HCT116 (cell line): ENCODE measurements at regions not wholly inside any gene's neighbourhood (a gene's known extent, or its start where the extent isn't known, plus 50 kb on each side); places are given as distances from the start of the nearest gene placed in this dataset.
"Not testable (repeated sequence)": the region's sequence is repeated elsewhere in the genome, so short reads cannot be mapped to it uniquely, and the experiment has no call there.

ENCODE experiments used
- ATAC-seq: fragments of 200-7000 bp; cut with Tn5 transposase; 2 replicates; pipeline ENCODE4 v1.9.1; 2020; ENCODE audit warnings: mild to moderate bottlenecking, moderate library complexity
- BruUV-seq: library from RNA; stranded (reverse); fragments of 400-500 nt; replicated peaks from 2 replicates; lab custom pipeline; 2021; lab: Mats Ljungman, UMichigan
- CTCF ChIA-PET: fragments of 300-600 bp; sonication (Branson Sonifier 250); formaldehyde crosslinking; loops from one replicate; lab custom pipeline; 2021; ENCODE audit warnings: antibody characterized with exemption; lab: Charles Lee
- POLR2A ChIA-PET: fragments of 300-600, 350-600 bp; sonication (Branson Sonifier 250); formaldehyde crosslinking; loops from one replicate; lab custom pipeline; 2021; ENCODE audit warnings: antibody characterized with exemption; lab: Charles Lee
- RAD21 ChIA-PET, 2 experiments: fragments of 300-600 bp; sonication (Branson Sonifier 250); formaldehyde crosslinking; loops; one replicate each; lab custom pipeline; 2023; ENCODE audit warnings: low total read pairs in 2 of 2; ENCODE audit not compliant: uncharacterized antibody in 2 of 2, unreplicated experiment in 2 of 2, low non-redundant PET in 1 of 2; lab: Charles Lee
- DNase-seq: peaks from one replicate; pipeline ENCODE4 v3.0.0-alpha.2; 2010; ENCODE audit warnings: low read depth, low spot score
- H2AFZ ChIP-seq: fragments of 200-600 bp; shearing (Covaris generic), sonication (generic); 2 replicates; pipeline ENCODE4 v1.6.1; 2017; ENCODE audit warnings: low read depth, mixed run types, mixed read lengths, antibody characterized with exemption, low read length; ENCODE audit not compliant: poor library complexity, severe bottlenecking
- H3K27ac ChIP-seq: 2 replicates; pipeline ENCODE4 v1.5.1; 2012; ENCODE audit warnings: low read depth, low read length
- H3K27me3 ChIP-seq: fragments of 200-600 bp; sonication (generic); 2 replicates; pipeline ENCODE4 v1.6.1; 2016; ENCODE audit warnings: mixed run types, low read length, mixed read lengths; ENCODE audit not compliant: insufficient read depth
- H3K36me3 ChIP-seq, 2 experiments: fragments of 200-500 bp in 1 of 2; fragments of 200-600 bp in 1 of 2; sonication (Bioruptor generic) in 1 of 2; sonication (generic) in 1 of 2; 2 replicates each; pipeline versions ENCODE4 v1.5.1 to v1.6.1; 2014 to 2016; ENCODE audit warnings: low read length in 2 of 2, inconsistent platforms in 1 of 2, mixed read lengths in 1 of 2, mixed run types in 1 of 2; ENCODE audit not compliant: insufficient read depth in 2 of 2, control insufficient read depth in 1 of 2
- H3K4me1 ChIP-seq, 2 experiments: fragments of 200-600 bp in 1 of 2; sonication (generic) in 1 of 2; 2 replicates each; pipeline versions ENCODE4 v1.5.1 to v1.6.1; 2012 to 2017; ENCODE audit warnings: low read length in 2 of 2, inconsistent platforms in 1 of 2, mild to moderate bottlenecking in 1 of 2, mixed read lengths in 1 of 2, mixed run types in 1 of 2, moderate library complexity in 1 of 2; ENCODE audit not compliant: insufficient read depth in 2 of 2, control insufficient read depth in 1 of 2
- H3K4me2 ChIP-seq: fragments of 200-600 bp; sonication (generic); 2 replicates; pipeline ENCODE4 v1.6.1; 2017; ENCODE audit warnings: mixed run types, low read length, mixed read lengths
- H3K4me3 ChIP-seq, 2 experiments: fragments of 200-600 bp in 1 of 2; sonication (generic) in 1 of 2; replicated peaks in 1 of 2; 2 replicates each; pipeline ENCODE4 v1.5.1; 2011 to 2016; ENCODE audit warnings: low read length in 2 of 2, control low read depth in 1 of 2, low read depth in 1 of 2, mild to moderate bottlenecking in 1 of 2, mixed read lengths in 1 of 2, mixed run types in 1 of 2
- H3K79me2 ChIP-seq: fragments of 200-600 bp; sonication (generic); 2 replicates; pipeline ENCODE4 v1.6.1; 2017; ENCODE audit warnings: mild to moderate bottlenecking, mixed run types, low read length, moderate library complexity, mixed read lengths; ENCODE audit not compliant: insufficient read depth
- H3K9ac ChIP-seq: fragments of 200-600 bp; sonication (generic); 2 replicates; pipeline ENCODE4 v1.6.1; 2016; ENCODE audit warnings: low read length, mixed read lengths
- H3K9me2 ChIP-seq: fragments of 200-600 bp; sonication (generic), shearing (Covaris generic); 2 replicates; pipeline ENCODE4 v1.6.1; 2017; ENCODE audit warnings: mixed run types, mild to moderate bottlenecking, moderate library complexity; ENCODE audit not compliant: insufficient read depth
- H3K9me3 ChIP-seq, 2 experiments: fragments of 200-500 bp in 1 of 2; fragments of 200-600 bp in 1 of 2; sonication (Bioruptor generic) in 1 of 2; sonication (generic) in 1 of 2; 2 replicates each; pipeline ENCODE4 v1.6.1; 2014 to 2017; ENCODE audit warnings: low read length in 2 of 2, mixed read lengths in 2 of 2, inconsistent platforms in 1 of 2, low read depth in 1 of 2, mild to moderate bottlenecking in 1 of 2, mixed run types in 1 of 2, moderate library complexity in 1 of 2; ENCODE audit not compliant: control insufficient read depth in 1 of 2, insufficient read depth in 1 of 2
- H4K20me1 ChIP-seq: fragments of 200-600 bp; sonication (generic), shearing (Covaris generic); 2 replicates; pipeline ENCODE4 v1.6.1; 2017; ENCODE audit warnings: mixed run types, mild to moderate bottlenecking, moderate library complexity; ENCODE audit not compliant: insufficient read depth
- ELF1 ChIP-seq: IDR thresholded peaks from 2 replicates; pipeline ENCODE4 v1.6.1; 2012; ENCODE audit warnings: low read depth, borderline replicate concordance
- POLR2AphosphoS5 ChIP-seq: IDR thresholded peaks from 2 replicates; pipeline ENCODE4 v1.6.1; 2011; ENCODE audit warnings: mild to moderate bottlenecking, low read depth, low read length, moderate library complexity
- TCF7L2 ChIP-seq: IDR thresholded peaks from 2 replicates; pipeline ENCODE4 v1.7.0; 2011; ENCODE audit warnings: borderline replicate concordance, inconsistent platforms; ENCODE audit not compliant: insufficient read depth, insufficient read length; ENCODE audit errors: extremely low read depth
- ZNF274 ChIP-seq: fragments of 200-500 bp; sonication (Bioruptor generic); IDR thresholded peaks from 2 replicates; pipeline ENCODE4 v1.6.1; 2014; ENCODE audit warnings: mild to moderate bottlenecking, low read depth, low read length, inconsistent platforms
- intact Hi-C: fragments of 100-400 bp; cut with micrococcal nuclease; formaldehyde crosslinking; loops from 2 replicates; pipeline ENCODE4 v1.10.0; 2022
- TF ChIP-seq, protein P1 (sequence below): IDR thresholded peaks from 2 replicates; pipeline ENCODE4 v1.6.1; 2012; ENCODE audit warnings: low read depth

GRCh38 chr12:131271724-131272123 is 318.0 kb downstream of the ADGRD1 start:
- DNase-seq: no peak

DNA sequence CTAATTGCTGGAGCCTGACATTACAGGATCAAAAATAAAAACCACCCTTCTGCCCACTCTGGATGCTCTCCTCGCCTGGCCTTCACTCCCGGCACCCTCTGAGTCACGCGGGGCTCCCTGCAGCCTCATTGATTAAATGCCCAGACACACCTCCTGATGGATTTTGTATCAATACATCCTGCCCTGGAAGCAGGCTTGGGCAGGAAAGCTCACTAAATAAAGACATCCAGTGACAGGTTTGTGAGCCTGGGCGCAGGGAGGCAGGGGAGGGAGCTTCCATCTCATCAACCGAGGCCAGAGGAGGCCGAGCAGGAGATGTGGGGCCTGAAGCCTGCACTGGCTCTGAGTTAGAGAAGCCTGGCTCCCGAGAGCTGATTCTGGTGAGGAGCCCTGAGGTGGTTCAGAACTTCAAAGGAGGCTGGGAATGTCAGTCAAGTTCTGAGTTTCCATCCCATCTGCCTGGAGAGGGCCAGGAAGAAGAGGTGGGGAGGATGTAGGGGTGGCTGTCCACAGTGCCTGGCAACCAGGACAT is 318.6 kb downstream of the ADGRD1 start:
- H3K79me2 ChIP-seq, H2AFZ ChIP-seq, H3K4me3 ChIP-seq, H3K9ac ChIP-seq, DNase-seq, RAD21 ChIA-PET, intact Hi-C loops, BruUV-seq, H3K27me3 ChIP-seq, H4K20me1 ChIP-seq, H3K9me2 ChIP-seq, H3K4me1 ChIP-seq, CTCF ChIA-PET, H3K36me3 ChIP-seq, POLR2A ChIA-PET, ATAC-seq, H3K27ac ChIP-seq, H3K9me3 ChIP-seq, H3K4me2 ChIP-seq: not testable (repeated sequence)

More at GRCh38 chr12:131271724-131272123, 318.0 kb downstream of the ADGRD1 start:
- no peaks in the 10 kb centered on the region for H3K9me3 ChIP-seq
- no peak for ATAC-seq
- no TSS peak for BruUV-seq
- no peak overlapping the region for H3K4me3 ChIP-seq
- ChIA-PET RAD21 (no interaction called here), POLR2A (no interaction called here), CTCF (no interaction called here)
- H3K36me3 ChIP-seq: no peaks in the 10 kb centered on the region
- H3K9me2 ChIP-seq: no peaks in the 10 kb centered on the region
- H3K4me2 ChIP-seq: no peak overlapping the region
- H4K20me1 ChIP-seq: no peaks in the 10 kb centered on the region
- no peak overlapping the region for H3K27ac ChIP-seq
- intact Hi-C loops: no loop called here
- no peak overlapping the region for H2AFZ ChIP-seq
- no peak overlapping the region for H3K9ac ChIP-seq
- H3K4me1 ChIP-seq: peaks cover 2 to 8% of the 10 kb centered on the region in 2 experiments; a peak in 3 of 4 replicates
- no peaks in the 10 kb centered on the region for H3K79me2 ChIP-seq
- no peak for TF ChIP-seq ELF1
- TF ChIP-seq, all 23 proteins: peak for 0
- no peaks in the 10 kb centered on the region for H3K27me3 ChIP-seq

DNA sequence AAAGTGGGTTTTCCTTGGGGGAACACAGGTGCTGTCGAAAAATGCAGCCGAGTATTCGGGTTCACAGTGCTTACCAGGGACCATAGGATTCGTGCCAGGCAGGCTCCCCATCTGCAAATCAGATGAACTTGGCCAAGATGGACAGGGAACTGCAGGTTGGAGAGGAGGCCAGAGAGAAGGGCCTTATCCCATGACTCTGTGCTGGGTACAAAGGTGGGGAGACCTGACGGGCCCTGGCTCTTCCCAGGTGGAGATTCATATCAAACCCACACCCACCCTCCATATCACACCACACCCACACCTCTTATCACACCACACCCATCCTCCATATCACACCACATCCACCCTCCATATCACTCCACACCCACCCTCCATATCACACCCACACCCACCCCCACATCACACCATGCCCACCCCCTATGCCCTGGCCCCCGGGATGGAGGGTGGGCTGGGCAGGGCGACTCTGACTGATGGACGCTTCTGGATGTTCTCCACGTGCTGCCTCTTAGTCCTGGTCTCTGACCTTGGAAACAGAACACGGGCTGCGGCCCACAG is 319.7 kb downstream of the ADGRD1 start:
- no peaks in the 10 kb centered on the region for H3K9me2 ChIP-seq
- DNase-seq: no peak
- no peak overlapping the region for H3K27ac ChIP-seq
- no peaks in the 10 kb centered on the region for H3K9me3 ChIP-seq
- H3K9ac ChIP-seq: no peak overlapping the region
- no peaks in the 10 kb centered on the region for H3K4me1 ChIP-seq
- H3K27me3 ChIP-seq: no peaks in the 10 kb centered on the region
- no peaks in the 10 kb centered on the region for H4K20me1 ChIP-seq
- H3K36me3 ChIP-seq: no peaks in the 10 kb centered on the region
- no peak for ATAC-seq
- intact Hi-C loops: no loop called here
- BruUV-seq: no TSS peak
- H2AFZ ChIP-seq: no peak overlapping the region
- ChIA-PET POLR2A (no interaction called here), CTCF (no interaction called here), RAD21 (no interaction called here)
- no peaks in the 10 kb centered on the region for H3K79me2 ChIP-seq
- H3K4me3 ChIP-seq: no peak overlapping the region
- no peak overlapping the region for H3K4me2 ChIP-seq
- TF ChIP-seq TCF7L2 (no peak), POLR2AphosphoS5 (no peak), ZNF274 (no peak)
- TF ChIP-seq, protein P1, sequence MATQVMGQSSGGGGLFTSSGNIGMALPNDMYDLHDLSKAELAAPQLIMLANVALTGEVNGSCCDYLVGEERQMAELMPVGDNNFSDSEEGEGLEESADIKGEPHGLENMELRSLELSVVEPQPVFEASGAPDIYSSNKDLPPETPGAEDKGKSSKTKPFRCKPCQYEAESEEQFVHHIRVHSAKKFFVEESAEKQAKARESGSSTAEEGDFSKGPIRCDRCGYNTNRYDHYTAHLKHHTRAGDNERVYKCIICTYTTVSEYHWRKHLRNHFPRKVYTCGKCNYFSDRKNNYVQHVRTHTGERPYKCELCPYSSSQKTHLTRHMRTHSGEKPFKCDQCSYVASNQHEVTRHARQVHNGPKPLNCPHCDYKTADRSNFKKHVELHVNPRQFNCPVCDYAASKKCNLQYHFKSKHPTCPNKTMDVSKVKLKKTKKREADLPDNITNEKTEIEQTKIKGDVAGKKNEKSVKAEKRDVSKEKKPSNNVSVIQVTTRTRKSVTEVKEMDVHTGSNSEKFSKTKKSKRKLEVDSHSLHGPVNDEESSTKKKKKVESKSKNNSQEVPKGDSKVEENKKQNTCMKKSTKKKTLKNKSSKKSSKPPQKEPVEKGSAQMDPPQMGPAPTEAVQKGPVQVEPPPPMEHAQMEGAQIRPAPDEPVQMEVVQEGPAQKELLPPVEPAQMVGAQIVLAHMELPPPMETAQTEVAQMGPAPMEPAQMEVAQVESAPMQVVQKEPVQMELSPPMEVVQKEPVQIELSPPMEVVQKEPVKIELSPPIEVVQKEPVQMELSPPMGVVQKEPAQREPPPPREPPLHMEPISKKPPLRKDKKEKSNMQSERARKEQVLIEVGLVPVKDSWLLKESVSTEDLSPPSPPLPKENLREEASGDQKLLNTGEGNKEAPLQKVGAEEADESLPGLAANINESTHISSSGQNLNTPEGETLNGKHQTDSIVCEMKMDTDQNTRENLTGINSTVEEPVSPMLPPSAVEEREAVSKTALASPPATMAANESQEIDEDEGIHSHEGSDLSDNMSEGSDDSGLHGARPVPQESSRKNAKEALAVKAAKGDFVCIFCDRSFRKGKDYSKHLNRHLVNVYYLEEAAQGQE: no peak
